ENCODE measurements at regions not wholly inside any gene's neighbourhood (a gene's known extent, or its start where the extent isn't known, plus 50 kb on each side); places are given as distances from the start of the nearest gene placed in this dataset.

- H3K9me3 ChIP-seq (ENCODE audit: insufficient read depth, low read depth, low read length): no peaks in the 10 kb centered on the region
- no peak overlapping the region for H3K4me2 ChIP-seq (ENCODE audit: low read depth, low read length, poor library complexity, severe bottlenecking)
- no peaks in the 10 kb centered on the region for H3K36me3 ChIP-seq (ENCODE audit: insufficient read depth, low read length)
- no peaks in the 10 kb centered on the region for H3F3A ChIP-seq (ENCODE audit: low read depth)
- no peaks in the 10 kb centered on the region for H3K4me1 ChIP-seq (ENCODE audit: insufficient read depth, low read length, poor library complexity, severe bottlenecking)
- H3K9me2 ChIP-seq (replicated peaks; ENCODE audit: low read depth, low read length): no peaks in the 10 kb centered on the region
- H4K20me1 ChIP-seq (ENCODE audit: insufficient read depth, low read length, poor library complexity, severe bottlenecking): no peaks in the 10 kb centered on the region
- no peaks in the 10 kb centered on the region for H3K79me2 ChIP-seq (ENCODE audit: insufficient read depth, low read length)
- no peak for TF ChIP-seq EZH2phosphoT487 (IDR thresholded peaks at IDR 0.05; ENCODE audit: borderline replicate concordance)
- no peak for TF ChIP-seq CTCF (conservative IDR thresholded peaks at IDR 0.05; ENCODE audit: low read length)
- H3K9ac ChIP-seq (ENCODE audit: low read depth, low read length, poor library complexity, severe bottlenecking): no peak overlapping the region
- no peak overlapping the region for H3K4me3 ChIP-seq (ENCODE audit: low read length, poor library complexity, severe bottlenecking)
- H3K27me3 ChIP-seq (ENCODE audit: insufficient read depth, low read length, poor library complexity, severe bottlenecking): no peaks in the 10 kb centered on the region
- no peak overlapping the region for H2AFZ ChIP-seq (ENCODE audit: low read length)
Measured at GRCh38 chr20:10749084-10749483, 75.3 kb upstream of the JAG1 start.

GRCh38 chr20:10752206-10752605 lies 78.4 kb upstream of the JAG1 start:
- no peaks in the 10 kb centered on the region for H3F3A ChIP-seq (ENCODE audit: low read depth)
- H3K4me1 ChIP-seq (ENCODE audit: insufficient read depth, low read length, poor library complexity, severe bottlenecking): no peaks in the 10 kb centered on the region
- H3K4me3 ChIP-seq (ENCODE audit: low read length, poor library complexity, severe bottlenecking): no peak overlapping the region
- H4K20me1 ChIP-seq (ENCODE audit: insufficient read depth, low read length, poor library complexity, severe bottlenecking): no peaks in the 10 kb centered on the region
- no peaks in the 10 kb centered on the region for H3K9me2 ChIP-seq (replicated peaks; ENCODE audit: low read depth, low read length)
- H3K9me3 ChIP-seq (ENCODE audit: insufficient read depth, low read depth, low read length): no peaks in the 10 kb centered on the region
- no peaks in the 10 kb centered on the region for H3K79me2 ChIP-seq (ENCODE audit: insufficient read depth, low read length)
- H2AFZ ChIP-seq (ENCODE audit: low read length): no peak overlapping the region
- TF ChIP-seq CTCF (conservative IDR thresholded peaks at IDR 0.05; ENCODE audit: low read length) (no peak), EZH2phosphoT487 (IDR thresholded peaks at IDR 0.05; ENCODE audit: borderline replicate concordance) (no peak)
- H3K9ac ChIP-seq (ENCODE audit: low read depth, low read length, poor library complexity, severe bottlenecking): no peak overlapping the region
- H3K27me3 ChIP-seq (ENCODE audit: insufficient read depth, low read length, poor library complexity, severe bottlenecking): no peaks in the 10 kb centered on the region
- H3K4me2 ChIP-seq (ENCODE audit: low read depth, low read length, poor library complexity, severe bottlenecking): no peak overlapping the region
- H3K36me3 ChIP-seq (ENCODE audit: insufficient read depth, low read length): no peaks in the 10 kb centered on the region

GRCh38 chr20:10754824-10755223 lies 81.0 kb upstream of the JAG1 start:
- Histone ChIP-seq H3K9me2 (replicated peaks; ENCODE audit: low read depth, low read length) (no peaks in the 10 kb centered on the region), H3K4me1 (ENCODE audit: insufficient read depth, low read length, poor library complexity, severe bottlenecking) (no peaks in the 10 kb centered on the region), H3F3A (ENCODE audit: low read depth) (no peaks in the 10 kb centered on the region), H3K9me3 (ENCODE audit: insufficient read depth, low read depth, low read length) (no peaks in the 10 kb centered on the region), H3K36me3 (ENCODE audit: insufficient read depth, low read length) (no peaks in the 10 kb centered on the region), H3K4me3 (ENCODE audit: low read length, poor library complexity, severe bottlenecking) (no peak overlapping the region), H4K20me1 (ENCODE audit: insufficient read depth, low read length, poor library complexity, severe bottlenecking) (no peaks in the 10 kb centered on the region), H3K9ac (ENCODE audit: low read depth, low read length, poor library complexity, severe bottlenecking) (no peak overlapping the region), H2AFZ (ENCODE audit: low read length) (no peak overlapping the region), H3K27me3 (ENCODE audit: insufficient read depth, low read length, poor library complexity, severe bottlenecking) (no peaks in the 10 kb centered on the region), H3K79me2 (ENCODE audit: insufficient read depth, low read length) (no peaks in the 10 kb centered on the region), H3K4me2 (ENCODE audit: low read depth, low read length, poor library complexity, severe bottlenecking) (no peak overlapping the region)
- TF ChIP-seq CTCF (conservative IDR thresholded peaks at IDR 0.05; ENCODE audit: low read length) (no peak), EZH2phosphoT487 (IDR thresholded peaks at IDR 0.05; ENCODE audit: borderline replicate concordance) (no peak)
